ENCODE measurements at regions not wholly inside any gene's neighbourhood (a gene's known extent, or its start where the extent isn't known, plus 50 kb on each side); places are given as distances from the start of the nearest gene placed in this dataset.
A peak's percentile ranks its signal among the peaks of the same experiment; 100 is the strongest.
"Not testable (repeated sequence)": the region's sequence is repeated elsewhere in the genome, so short reads cannot be mapped to it uniquely, and the experiment has no call there.

- DNase-seq (ENCODE audit: low read depth), result no peak
Observed at GRCh38 chr6:4656106-4656505, 120.1 kb upstream of the CDYL start.

DNA sequence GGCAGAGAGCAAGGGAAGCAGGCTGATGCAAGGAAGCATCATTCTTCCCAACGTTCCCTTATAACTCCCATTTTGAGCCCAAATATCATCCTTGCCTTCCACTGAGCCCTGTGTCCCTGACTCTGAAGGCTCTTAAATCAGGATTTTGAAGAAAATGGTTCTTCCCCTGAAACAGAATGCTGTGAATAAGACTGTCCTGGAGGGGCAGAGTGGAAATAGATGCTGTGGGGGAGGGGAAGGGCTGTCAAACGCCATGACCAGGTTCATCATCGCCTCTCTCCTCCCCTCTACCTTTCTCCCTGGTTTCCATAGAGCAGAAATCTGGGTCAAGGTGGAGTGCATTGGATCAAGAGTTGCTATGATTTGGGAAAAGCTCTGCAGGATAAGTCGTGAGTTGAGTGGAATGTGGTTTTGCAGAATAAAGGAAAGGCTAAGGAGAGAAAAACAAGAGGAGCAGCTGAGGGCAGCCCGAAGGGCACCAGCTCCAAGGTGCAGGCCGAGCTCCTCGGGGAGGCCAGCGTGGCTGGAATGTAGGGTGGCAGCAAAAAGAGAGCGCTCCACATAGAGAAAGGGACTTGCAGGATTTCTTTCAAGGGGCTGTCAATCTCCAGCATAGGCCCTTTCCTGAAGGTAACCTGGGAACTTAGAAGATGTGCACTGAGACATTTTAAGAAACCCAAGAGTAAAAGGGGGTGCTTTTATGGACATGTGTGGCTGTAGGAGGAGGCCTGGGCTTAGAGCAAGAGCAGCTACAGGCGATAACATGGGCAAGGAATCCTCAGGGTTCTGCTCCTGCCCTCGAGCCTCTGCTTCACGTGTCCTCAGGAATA, 120.8 kb upstream of the CDYL start:
- DNase-seq (ENCODE audit: low read depth), result no peak

- no peak for DNase-seq (ENCODE audit: low read depth)
Observed at GRCh38 chr6:4653141-4653540, 123.1 kb upstream of the CDYL start.

DNA sequence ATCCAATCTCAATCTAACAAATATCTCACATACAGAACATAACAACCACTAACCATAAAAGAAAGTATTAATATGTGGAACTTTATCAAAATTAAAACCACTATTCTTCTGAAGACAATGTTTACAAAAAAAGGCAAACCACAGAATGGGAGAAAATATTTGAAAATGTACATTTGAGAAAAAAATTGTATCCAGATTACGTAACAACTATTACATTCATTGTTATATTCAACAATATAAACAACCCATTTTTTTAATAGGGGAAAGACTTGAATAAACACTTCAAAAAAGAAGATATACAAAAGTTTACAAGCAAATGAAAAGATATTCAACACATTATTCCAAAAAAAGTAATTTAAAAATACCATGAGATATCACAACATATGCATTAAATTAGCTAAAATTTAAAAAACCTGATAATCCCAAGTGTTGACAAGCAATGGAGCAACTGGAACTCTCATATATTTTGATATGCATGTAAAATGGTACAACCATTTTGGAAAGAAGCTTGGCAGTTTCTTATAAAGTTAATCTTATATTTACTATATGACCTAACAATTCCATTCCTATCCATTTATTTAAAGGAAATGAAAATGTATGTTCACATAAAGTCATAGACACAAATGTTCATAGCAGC, 124.3 kb upstream of the CDYL start:
- no peak for DNase-seq (ENCODE audit: low read depth)

DNA sequence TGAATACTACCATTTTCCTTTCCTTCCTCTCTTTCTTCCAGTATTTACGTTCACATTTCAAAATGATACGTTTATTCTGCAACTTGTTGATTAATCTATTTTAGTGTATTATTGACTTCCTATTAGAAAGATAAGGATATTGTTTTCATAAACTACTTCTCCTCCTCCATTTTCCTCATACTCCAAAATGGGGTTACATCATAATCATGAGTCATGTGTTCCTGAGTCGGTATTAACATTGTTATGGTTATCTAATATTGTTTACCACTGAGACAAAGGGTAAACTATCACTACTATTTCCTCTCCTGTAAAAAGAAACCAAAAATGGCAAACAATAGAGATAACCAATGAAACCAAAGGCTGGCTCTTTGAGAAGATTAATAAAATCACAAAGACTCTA, 126.5 kb upstream of the CDYL start:
- DNase-seq (ENCODE audit: low read depth), result no peak

DNA sequence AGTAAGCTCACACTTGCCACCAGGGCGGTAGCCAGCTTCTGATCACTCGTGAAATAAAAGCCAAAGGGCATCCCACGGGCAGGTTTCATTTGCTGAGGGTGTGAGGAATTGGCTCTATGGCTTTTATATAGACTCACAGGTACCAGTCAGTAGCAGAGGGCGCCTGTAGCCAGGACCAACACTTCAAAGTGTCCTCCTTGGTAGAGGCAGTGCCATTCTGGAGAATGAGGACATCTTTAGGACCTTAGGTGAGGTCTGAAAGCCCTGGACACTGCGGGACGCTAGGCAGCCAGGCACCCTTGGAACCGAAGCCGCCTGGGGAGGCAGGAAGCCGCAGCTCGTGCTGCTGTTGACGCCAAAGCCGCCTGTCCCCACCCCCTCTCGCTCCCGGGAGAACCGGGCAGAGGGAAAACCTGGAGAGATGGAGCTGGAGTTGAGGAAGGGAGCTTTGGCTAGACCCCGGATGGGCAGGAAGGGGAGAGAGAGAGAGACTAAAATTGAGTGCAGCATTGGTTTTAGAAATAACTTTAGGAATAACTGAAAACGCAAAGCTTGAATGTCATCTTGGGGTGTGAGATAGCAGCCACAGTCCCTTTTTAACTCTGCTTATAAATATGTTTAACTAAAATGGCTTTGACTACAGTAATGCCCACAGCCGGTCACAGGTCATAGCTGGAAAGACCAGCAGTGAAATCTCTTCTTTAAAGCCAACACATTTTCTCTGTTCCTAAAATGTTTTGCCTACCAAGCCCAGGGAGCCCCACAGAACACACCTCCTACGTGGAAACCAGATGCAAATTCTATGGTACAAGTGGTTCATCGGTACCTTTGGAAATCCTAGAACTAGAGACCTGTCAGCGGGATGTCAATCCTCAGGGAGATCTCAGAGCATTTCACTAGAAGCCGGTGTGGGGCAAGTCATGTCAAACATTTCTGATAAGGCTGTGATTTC, 128.5 kb upstream of the CDYL start:
- peak; percentile 35 for DNase-seq (ENCODE audit: low read depth)

DNA sequence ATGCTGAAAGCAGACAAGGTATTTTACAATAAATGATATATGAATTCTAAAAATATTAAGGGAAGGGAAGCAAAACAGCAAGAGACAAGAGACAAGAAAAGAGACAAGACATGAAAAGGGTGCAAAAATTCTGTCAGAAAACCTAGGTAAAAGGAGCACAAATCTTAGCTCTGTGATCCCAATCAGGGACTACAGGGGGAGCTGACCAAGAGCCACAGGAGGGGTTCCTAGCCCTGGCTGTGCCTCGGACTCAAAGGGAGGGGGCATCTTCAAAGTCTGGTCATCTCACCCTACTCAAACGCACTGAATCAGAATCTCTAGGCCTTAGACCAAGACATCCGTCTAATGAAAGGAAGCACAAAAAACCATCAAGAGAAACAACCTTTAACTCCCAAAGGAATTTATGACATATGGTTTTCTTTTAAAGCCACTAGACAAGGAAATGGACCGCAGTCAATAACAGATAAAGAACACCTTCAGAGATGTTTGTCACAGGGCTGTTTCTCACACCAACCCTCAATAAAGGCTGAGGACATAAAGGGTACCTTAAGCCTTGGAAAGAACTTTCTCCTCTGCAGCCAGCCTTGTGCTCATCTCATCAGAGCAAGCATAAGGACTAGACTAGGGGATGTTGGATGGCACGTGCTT, 130.4 kb upstream of the CDYL start:
- no peak for DNase-seq (ENCODE audit: low read depth)

DNA sequence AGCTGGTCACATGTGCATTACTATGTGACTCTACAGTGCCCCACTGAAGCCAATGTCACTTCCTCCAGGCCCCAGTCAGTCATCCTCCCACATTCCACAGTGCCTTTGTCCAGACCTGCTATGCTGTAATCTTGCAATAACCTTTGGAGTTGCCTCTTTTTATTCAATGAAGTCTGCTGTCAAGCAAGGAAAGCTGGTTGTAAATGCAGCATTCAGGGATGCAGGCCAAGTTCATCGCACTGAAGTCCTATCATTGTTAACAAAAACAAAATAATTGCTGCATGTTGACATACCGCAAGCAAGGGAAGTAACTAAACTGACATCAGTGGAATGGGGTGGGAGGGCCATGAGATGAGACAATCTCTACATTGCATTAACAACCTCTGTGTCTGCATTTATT, 131.2 kb upstream of the CDYL start:
- DNase-seq (ENCODE audit: low read depth), result no peak

DNA sequence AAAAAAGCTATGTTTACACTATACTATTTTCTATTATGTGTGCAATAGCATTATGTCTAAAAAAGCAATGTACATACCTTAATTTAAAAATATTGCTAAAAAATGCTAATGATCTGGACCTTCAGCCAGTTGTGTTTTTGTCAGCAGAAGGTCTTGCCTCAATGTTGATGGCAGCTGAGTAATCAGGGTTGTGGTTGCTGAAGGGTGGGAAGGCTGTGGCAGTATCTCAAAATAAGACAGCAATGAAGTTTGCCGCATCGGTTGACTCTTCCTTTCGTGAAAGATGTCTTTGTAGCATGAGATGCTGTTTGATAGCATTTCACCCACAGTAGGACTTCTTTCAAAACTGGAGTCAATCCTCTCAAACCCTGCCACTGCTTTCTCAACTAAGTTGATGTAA, 134.7 kb upstream of the CDYL start:
- no peak for DNase-seq (ENCODE audit: low read depth)

GRCh38 chr6:4640139-4640538, 136.1 kb upstream of the CDYL start:
- DNase-seq (ENCODE audit: low read depth), result no peak

GRCh38 chr6:4638641-4639040, 137.6 kb upstream of the CDYL start:
- no peak for DNase-seq (ENCODE audit: low read depth)

DNA sequence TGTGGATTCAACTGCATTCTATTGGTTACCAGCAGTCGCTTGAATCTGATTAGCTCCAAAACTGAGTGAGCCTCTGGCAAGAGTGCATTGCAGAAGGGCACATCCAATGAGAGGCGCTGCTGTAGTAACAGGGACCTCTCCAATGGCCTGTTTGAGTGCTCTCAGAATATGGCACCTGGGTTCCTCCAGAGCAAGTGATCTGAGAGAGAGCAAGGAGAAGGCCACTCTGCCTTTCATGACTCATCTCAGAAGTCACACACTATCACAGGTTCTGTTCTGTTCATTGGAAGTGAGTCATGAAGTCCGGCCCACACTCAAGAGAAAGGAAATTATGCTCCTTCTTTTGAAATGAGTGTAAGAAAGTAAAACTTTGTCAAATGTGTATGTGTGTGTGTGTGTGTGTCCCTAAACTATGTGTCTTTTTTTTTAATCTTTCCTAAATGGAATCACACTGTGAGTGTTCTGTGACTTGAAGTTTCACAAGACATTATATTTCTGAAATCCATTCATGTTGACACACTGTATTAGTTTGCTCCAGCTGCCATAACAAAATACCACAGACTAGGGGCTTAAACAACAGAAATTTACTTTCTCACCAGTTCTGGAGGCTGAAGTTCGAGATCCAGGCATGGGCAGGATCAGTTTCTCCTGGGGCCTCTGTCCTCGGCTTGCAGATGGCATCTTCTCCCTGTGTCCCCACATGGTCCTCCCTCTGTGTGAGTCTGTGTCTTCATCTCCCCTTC, 138.3 kb upstream of the CDYL start:
- DNase-seq (ENCODE audit: low read depth), result no peak

- DNase-seq (ENCODE audit: low read depth), result no peak
Observed at GRCh38 chr6:4636881-4637224, 139.4 kb upstream of the CDYL start.

DNA sequence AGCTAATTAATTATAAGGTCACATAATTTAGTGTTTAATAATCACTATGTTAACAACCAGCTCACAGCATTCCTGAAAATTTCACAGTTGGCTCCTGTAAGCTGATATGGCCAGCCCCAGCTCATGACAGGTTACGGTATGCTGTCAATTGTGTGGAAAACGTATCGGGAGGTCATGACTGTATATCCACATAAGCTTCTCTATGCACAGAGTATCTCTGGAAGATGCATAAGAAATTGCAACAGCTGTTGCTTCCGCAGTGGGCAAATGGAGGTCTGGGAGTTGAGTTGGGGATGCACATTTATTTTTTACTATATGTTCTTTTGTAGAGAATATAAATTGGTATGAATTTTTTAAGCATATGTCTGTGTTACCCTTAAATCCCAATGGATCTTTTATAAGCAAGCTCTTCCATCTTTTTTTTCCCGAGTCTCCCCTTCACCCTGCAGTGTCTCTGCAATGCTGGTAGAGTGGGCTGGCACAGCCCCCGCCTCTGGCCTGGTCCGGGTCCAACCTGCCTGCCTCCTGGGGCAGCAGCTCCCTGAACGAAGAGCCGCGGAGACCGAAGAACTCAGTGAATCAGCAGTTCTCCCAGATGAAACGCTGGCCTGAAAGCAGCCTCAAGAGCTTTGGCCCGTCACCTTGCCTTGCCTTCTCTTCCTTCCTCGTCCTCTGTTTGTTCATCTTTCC, 139.9 kb upstream of the CDYL start:
- no peak for DNase-seq (ENCODE audit: low read depth)

GRCh38 chr6:4635666-4636065, 140.5 kb upstream of the CDYL start:
- no peak for DNase-seq (ENCODE audit: low read depth)

- no peak for DNase-seq (ENCODE audit: low read depth)
Observed at GRCh38 chr6:4632421-4632820, 143.8 kb upstream of the CDYL start.

DNA sequence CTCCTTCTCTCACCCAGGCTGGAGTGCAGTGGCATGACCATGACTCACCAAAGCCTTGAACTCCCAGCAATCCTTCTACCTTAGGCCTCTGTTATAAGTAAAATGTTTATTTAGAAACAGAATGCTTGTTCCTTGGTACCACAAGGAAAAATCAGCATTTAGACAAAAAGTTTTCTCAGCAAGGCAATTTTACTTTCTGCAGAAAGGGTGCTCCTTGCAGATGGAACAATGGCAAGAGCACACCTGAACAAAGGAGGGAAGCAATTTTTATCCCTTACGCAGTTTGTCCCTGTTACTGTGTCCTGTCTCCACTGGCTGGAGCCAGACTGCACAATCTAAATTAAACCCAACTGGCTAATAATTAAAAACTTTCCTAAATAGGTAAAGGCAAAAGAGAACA, 146.4 kb upstream of the CDYL start:
- not testable (repeated sequence) for DNase-seq (ENCODE audit: low read depth)

- DNase-seq (ENCODE audit: low read depth), result no peak
Observed at GRCh38 chr6:4625557-4625956, 150.6 kb upstream of the CDYL start.

DNA sequence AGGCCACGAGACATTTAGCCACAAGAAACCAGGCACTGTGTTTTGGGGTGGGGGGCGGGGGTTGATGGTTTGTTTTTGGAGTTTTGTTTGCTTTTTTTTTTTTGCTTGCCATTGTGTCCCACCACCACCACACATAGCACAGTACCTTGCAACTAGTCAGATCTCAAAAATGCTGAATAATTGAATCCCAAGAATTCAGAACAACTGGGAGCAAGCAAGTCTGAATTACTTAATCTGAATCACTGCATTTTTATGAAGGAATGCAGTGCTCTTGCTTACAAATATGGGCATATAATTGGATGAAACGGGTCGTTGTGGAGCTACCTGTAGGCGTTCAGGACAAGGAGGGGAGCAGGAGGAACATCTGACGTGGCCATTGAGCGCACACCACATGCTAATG, 151.5 kb upstream of the CDYL start:
- DNase-seq (ENCODE audit: low read depth), result no peak

DNA sequence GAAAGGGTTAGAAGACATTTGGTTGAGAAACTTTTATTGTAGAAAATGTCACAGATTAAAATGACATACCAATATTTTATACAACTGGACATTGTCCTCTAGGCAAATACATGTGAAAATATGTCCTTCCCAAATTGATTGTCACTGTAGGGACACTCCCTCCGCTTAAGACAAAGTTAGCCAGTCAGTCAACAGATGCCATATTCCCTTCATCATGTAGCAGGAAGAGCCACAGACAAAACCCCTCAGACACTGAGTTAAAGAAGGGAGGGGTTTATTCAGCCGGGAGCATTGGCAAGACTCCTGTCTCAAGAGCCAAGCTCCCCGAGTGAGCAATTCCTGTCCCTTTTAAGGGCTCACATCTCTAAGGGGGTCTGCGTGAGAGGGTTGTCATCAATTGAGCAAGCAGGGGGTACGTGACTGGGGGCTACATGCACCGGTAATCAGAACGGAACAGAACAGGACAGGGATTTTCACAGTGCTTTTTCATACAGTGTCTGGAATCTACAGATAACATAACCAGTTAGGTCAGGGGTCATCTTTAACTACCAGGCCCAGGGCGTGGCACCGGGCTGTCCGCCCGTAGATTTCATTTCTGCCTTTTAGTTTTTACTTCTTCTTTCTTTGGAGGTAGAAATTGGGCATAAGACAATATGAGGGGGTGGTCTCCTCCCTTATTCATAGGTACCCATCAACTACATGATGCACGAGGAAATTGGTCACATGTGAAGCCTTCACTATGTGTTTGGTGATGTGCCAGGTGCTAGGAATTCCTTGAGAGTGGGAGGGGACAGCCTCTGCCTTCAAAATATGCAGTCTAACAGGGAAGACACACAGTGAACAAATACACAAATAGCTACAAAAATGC, 155.7 kb upstream of the CDYL start:
- no peak for DNase-seq (ENCODE audit: low read depth)

Measured in forelimb muscle (tissue), 1 donor.